Endodermal cell (in vitro differentiated cells): ENCODE measurements at regions not wholly inside any gene's neighbourhood (a gene's known extent, or its start where the extent isn't known, plus 50 kb on each side); places are given as distances from the start of the nearest gene placed in this dataset.

Source experiments
- DNase-seq: peaks from one replicate; pipeline ENCODE4 v3.0.0-alpha.2; 2017
- H3K27ac ChIP-seq: 2 replicates; pipeline ENCODE4 v1.5.1; 2013; ENCODE audit warnings: mild to moderate bottlenecking, low read depth, low read length, moderate library complexity
- H3K27me3 ChIP-seq: 2 replicates; pipeline ENCODE4 v1.6.1; 2013; ENCODE audit warnings: mild to moderate bottlenecking, low read length, moderate library complexity; ENCODE audit not compliant: insufficient read depth, control insufficient read depth, poor library complexity, severe bottlenecking
- H3K36me3 ChIP-seq: 2 replicates; pipeline ENCODE4 v1.7.0; 2013; ENCODE audit warnings: mild to moderate bottlenecking, low read length, moderate library complexity; ENCODE audit not compliant: control insufficient read depth, insufficient read depth
- H3K4me1 ChIP-seq: one replicate; pipeline ENCODE4 v1.7.0; 2013; ENCODE audit warnings: low read length; ENCODE audit not compliant: control insufficient read depth, insufficient read depth
- H3K4me3 ChIP-seq: 2 replicates; pipeline ENCODE4 v1.5.1; 2013; ENCODE audit warnings: mild to moderate bottlenecking, low read length, moderate library complexity
- H3K9ac ChIP-seq: 2 replicates; pipeline ENCODE4 v1.6.1; 2013; ENCODE audit warnings: mild to moderate bottlenecking, low read length, moderate library complexity; ENCODE audit not compliant: poor library complexity, severe bottlenecking; ENCODE audit errors: extremely low read depth
- H3K9me3 ChIP-seq: 2 replicates; pipeline ENCODE4 v1.6.1; 2013; ENCODE audit warnings: mild to moderate bottlenecking, low read length, moderate library complexity; ENCODE audit not compliant: control insufficient read depth
- H3K27ac Mint-ChIP-seq: 2 replicates; pipeline ENCODE4 v1.8.0; 2020; ENCODE audit warnings: mixed read lengths
- H3K27me3 Mint-ChIP-seq: 2 replicates; pipeline ENCODE4 v1.8.0; 2021; ENCODE audit warnings: mild to moderate bottlenecking, mixed read lengths; ENCODE audit not compliant: insufficient read depth
- H3K36me3 Mint-ChIP-seq: 2 replicates; pipeline ENCODE4 v1.8.0; 2020; ENCODE audit warnings: low read depth, mixed read lengths
- H3K4me1 Mint-ChIP-seq: 2 replicates; pipeline ENCODE4 v1.8.0; 2020; ENCODE audit warnings: mixed read lengths
- H3K4me3 Mint-ChIP-seq: 2 replicates; pipeline ENCODE4 v1.8.0; 2020; ENCODE audit warnings: mild to moderate bottlenecking, moderate library complexity, mixed read lengths
- H3K9me3 Mint-ChIP-seq: 2 replicates; pipeline ENCODE4 v1.8.0; 2020; ENCODE audit warnings: mild to moderate bottlenecking, mixed read lengths
- CTCF ChIP-seq: fragments of 200-600 bp; sonication (generic); conservative IDR thresholded peaks from 2 replicates; pipeline ENCODE4 v1.5.0; 2021; ENCODE audit warnings: antibody characterized with exemption, mild to moderate bottlenecking
- WGBS, 2 experiments: methylation state at CpG; one replicate each; pipeline versions ENCODE4 v1.1.5 to v1.1.7; 2013; ENCODE audit warnings: missing lambda C conversion rate in 2 of 2, mixed read lengths in 1 of 2; ENCODE audit not compliant: insufficient coverage in 1 of 2, insufficient read length in 1 of 2; 5-methylcytosine and 5-hydroxymethylcytosine counted together

GRCh38 chr13:42671502-42671901 lies 97.5 kb downstream of the TNFSF11 start:
- TF ChIP-seq CTCF = no peak
- H3K4me1 ChIP-seq = no peaks in the 10 kb centered on the region
- peaks cover 3% of the 10 kb centered on the region for H3K4me1 Mint-ChIP-seq
- H3K27ac Mint-ChIP-seq = no peak overlapping the region
- DNase-seq = no peak
- peaks cover 16% of the 10 kb centered on the region for H3K9me3 ChIP-seq
- H3K9ac ChIP-seq = no peak overlapping the region
- H3K4me3 ChIP-seq = no peak overlapping the region
- peaks cover 5% of the 10 kb centered on the region for H3K9me3 Mint-ChIP-seq
- 84 to 100% methylated on average over 2 to 6 of the region's 7 CpGs for WGBS, 2 experiments
- no peaks in the 10 kb centered on the region for H3K36me3 Mint-ChIP-seq
- no peaks in the 10 kb centered on the region for H3K36me3 ChIP-seq
- no peak overlapping the region for H3K4me3 Mint-ChIP-seq
- H3K27ac ChIP-seq = no peak overlapping the region
- H3K27me3 Mint-ChIP-seq = no peaks in the 10 kb centered on the region
- H3K27me3 ChIP-seq = no peaks in the 10 kb centered on the region

- Mint-ChIP-seq H3K4me1 (peaks cover 9% of the 10 kb centered on the region), H3K9me3 (no peaks in the 10 kb centered on the region), H3K4me3 (no peak overlapping the region), H3K27ac (no peak overlapping the region), H3K27me3 (no peaks in the 10 kb centered on the region), H3K36me3 (no peaks in the 10 kb centered on the region)
- H3K27ac ChIP-seq = no peak overlapping the region
- no peak overlapping the region for H3K9ac ChIP-seq
- H3K9me3 ChIP-seq = peaks cover 8% of the 10 kb centered on the region
- no peaks in the 10 kb centered on the region for H3K4me1 ChIP-seq
- no peak overlapping the region for H3K4me3 ChIP-seq
- TF ChIP-seq CTCF = no peak
- 87 to 100% methylated on average over 2 of the region's 2 CpGs for WGBS, 2 experiments
- DNase-seq = no peak
- no peaks in the 10 kb centered on the region for H3K36me3 ChIP-seq
- H3K27me3 ChIP-seq = no peaks in the 10 kb centered on the region
These were observed 99.7 kb downstream of the TNFSF11 start for GRCh38 chr13:42673677-42674076.

GRCh38 chr13:42680748-42681147 lies 100.6 kb upstream of the FAM216B start:
- Mint-ChIP-seq H3K4me3 (no peak overlapping the region), H3K36me3 (no peaks in the 10 kb centered on the region), H3K27me3 (no peaks in the 10 kb centered on the region), H3K27ac (no peak overlapping the region), H3K9me3 (no peaks in the 10 kb centered on the region), H3K4me1 (peaks cover 20% of the 10 kb centered on the region)
- no peak overlapping the region for H3K4me3 ChIP-seq
- no peaks in the 10 kb centered on the region for H3K27me3 ChIP-seq
- peaks cover 5% of the 10 kb centered on the region for H3K4me1 ChIP-seq
- no peaks in the 10 kb centered on the region for H3K36me3 ChIP-seq
- WGBS, 2 experiments = 0 to 46% methylated on average over 1 to 2 of the region's 2 CpGs
- no peak for DNase-seq
- H3K27ac ChIP-seq = no peak overlapping the region
- no peak overlapping the region for H3K9ac ChIP-seq
- H3K9me3 ChIP-seq = no peaks in the 10 kb centered on the region
- no peak for TF ChIP-seq CTCF
